ENCODE measurements at regions not wholly inside any gene's neighbourhood (a gene's known extent, or its start where the extent isn't known, plus 50 kb on each side); places are given as distances from the start of the nearest gene placed in this dataset.

GRCh38 chr2:129699781-129700573, 279.5 kb upstream of the RAB6C start:
- no peak overlapping the region for H3K4me3 ChIP-seq (ENCODE audit: control insufficient read depth, low read depth, low read length)
- no peak for DNase-seq (ENCODE audit: low read depth)
- no peak for TF ChIP-seq CTCF (IDR thresholded peaks at IDR 0.05; ENCODE audit: control insufficient read depth, insufficient read depth, low read depth, low read length, missing control alignments)

- no peak for DNase-seq (ENCODE audit: low read depth)
- TF ChIP-seq CTCF (IDR thresholded peaks at IDR 0.05; ENCODE audit: control insufficient read depth, insufficient read depth, low read depth, low read length, missing control alignments) = no peak
- H3K4me3 ChIP-seq (ENCODE audit: control insufficient read depth, low read depth, low read length) = no peak overlapping the region
Measured at GRCh38 chr2:129702416-129703176, 276.9 kb upstream of the RAB6C start.

GRCh38 chr2:129705085-129705484, 274.4 kb upstream of the RAB6C start:
- DNase-seq (ENCODE audit: low read depth) = no peak

GRCh38 chr2:129707800-129708199, 271.7 kb upstream of the RAB6C start:
- DNase-seq (ENCODE audit: low read depth) = no peak
- no peak for TF ChIP-seq CTCF (IDR thresholded peaks at IDR 0.05; ENCODE audit: control insufficient read depth, insufficient read depth, low read depth, low read length, missing control alignments)
- no peak overlapping the region for H3K4me3 ChIP-seq (ENCODE audit: control insufficient read depth, low read depth, low read length)

More at GRCh38 chr2:129705085-129705484, 274.4 kb upstream of the RAB6C start:
- no peak for TF ChIP-seq CTCF (IDR thresholded peaks at IDR 0.05; ENCODE audit: control insufficient read depth, insufficient read depth, low read depth, low read length, missing control alignments)
- H3K4me3 ChIP-seq (ENCODE audit: control insufficient read depth, low read depth, low read length) = no peak overlapping the region

GRCh38 chr2:129708221-129708967, 271.1 kb upstream of the RAB6C start:
- H3K4me3 ChIP-seq (ENCODE audit: control insufficient read depth, low read depth, low read length) = no peak overlapping the region
- TF ChIP-seq CTCF (IDR thresholded peaks at IDR 0.05; ENCODE audit: control insufficient read depth, insufficient read depth, low read depth, low read length, missing control alignments) = no peak
- no peak for DNase-seq (ENCODE audit: low read depth)
